Amygdala (tissue), 56 donors: ENCODE measurements at regions not wholly inside any gene's neighbourhood (a gene's known extent, or its start where the extent isn't known, plus 50 kb on each side); places are given as distances from the start of the nearest gene placed in this dataset.
"Not testable (repeated sequence)": the region's sequence is repeated elsewhere in the genome, so short reads cannot be mapped to it uniquely, and the experiment has no call there.

Source experiments
- DNase-seq, 56 donors: peaks; one replicate each; lab custom pipeline; 2025; lab: John Stamatoyannopoulos, UW

DNA sequence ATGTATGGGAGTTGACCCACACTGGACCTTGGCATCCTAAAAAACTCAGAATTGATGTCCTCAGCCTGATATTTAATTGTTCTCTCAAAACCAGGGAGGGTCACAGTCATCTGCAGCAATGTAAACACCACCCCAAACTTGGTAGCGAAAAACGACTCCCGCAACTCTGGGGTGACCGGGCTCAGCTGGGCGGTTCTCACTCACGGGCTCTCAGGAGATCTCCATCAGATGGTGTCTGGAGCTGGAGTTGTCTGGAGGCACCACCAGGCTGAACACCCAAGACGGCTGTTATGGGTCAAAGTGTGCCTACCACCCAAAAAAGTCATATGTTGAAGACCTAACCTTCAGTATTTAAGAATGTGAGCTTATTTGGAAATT, 50.9 kb upstream of the NXT1 start:
- no peak for DNase-seq

DNA sequence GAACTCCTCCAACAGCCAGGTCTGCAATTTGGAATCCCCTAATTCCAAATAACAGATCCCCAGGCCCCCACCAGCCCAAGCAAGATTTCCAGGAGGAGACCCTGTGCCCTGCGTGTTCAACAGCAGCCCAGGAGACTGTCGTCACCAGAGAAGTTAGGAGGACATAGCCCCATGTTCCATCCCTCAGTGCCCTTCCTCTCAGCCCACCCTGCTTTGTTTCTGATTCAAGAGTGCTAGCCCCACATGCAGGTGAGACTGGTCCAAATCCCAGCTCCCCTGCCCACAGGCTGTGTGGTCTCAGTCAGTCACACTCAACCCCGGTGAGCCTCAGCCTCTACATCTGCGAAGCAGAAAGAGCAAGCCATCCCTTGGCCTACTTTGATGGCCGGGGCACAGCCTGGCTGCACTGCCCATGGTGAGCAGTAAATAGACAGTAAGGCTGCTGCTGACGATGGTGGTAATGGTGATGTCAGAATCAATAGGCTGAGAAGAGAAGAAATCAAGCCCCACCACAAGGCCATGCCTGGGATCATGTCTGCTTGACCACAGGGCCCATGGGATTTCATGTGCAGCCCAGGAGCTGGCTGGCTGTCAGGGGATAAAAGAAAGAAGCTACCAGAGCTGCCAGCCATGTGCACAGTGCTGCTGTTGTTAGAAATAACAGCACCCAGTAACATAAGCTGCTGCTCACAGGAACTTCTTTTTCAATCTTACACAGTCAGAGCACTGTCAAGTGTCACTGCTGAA, 51.5 kb upstream of the NXT1 start:
- no peak for DNase-seq

DNA sequence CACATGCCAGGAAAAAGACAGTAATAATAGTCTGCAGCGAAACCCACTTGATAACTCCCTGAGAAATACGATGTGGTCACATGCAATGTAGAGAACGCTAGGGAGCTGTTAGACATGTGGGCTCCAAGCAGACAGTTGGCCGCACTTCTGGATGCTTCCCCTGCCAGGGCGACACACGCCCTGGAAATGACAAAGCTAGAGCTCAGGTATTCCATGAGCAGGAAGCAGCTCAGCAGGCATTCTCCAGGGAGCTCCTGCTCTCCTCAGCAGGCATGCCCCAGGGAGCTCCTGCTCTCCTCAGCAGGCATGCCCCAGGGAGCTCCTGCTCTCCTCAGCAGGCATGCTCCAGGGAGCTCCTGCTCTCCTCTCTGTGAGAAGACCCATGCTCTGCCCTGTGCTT, 52.4 kb upstream of the NXT1 start:
- DNase-seq = no peak

DNA sequence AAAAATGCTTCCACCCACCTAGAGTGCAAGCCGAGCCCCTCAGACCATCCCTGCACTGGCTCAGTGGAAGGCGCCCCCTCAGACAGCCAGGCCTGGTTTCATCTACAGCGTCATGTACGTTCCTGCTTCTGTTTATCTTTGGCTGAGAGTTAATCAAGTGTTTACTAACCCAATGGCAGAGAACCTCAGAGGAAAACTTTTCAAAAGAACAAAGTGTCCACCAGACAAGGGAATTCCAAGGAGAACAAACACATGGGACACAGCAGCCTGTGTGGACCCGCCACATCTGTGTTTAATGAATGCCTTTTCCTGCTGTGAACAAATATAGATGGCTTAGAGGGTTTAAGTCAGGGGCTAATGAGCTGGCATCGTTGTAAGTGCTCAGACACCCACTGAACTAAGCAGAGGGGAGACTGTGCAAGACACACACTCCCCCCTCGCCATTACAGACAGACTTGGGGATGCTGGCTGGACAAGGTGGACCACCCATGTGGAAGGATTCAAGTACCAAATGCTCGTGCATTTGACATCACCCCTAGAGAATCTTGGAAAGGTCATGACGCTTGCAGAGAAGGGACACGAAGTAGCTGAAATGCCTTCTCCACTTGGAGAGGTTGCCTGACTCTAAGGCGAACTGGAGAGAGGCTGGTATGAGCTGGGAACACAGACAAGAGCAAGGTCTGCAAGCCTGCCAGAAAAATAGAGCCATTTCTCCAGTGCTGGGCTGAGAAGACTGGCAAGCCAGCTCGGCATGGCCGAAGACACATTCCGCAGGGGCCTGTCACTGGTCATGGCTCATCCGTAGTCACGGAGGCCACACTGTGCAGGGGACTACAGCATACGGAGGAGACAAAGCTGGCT, 53.5 kb upstream of the NXT1 start:
- DNase-seq = no peak

DNA sequence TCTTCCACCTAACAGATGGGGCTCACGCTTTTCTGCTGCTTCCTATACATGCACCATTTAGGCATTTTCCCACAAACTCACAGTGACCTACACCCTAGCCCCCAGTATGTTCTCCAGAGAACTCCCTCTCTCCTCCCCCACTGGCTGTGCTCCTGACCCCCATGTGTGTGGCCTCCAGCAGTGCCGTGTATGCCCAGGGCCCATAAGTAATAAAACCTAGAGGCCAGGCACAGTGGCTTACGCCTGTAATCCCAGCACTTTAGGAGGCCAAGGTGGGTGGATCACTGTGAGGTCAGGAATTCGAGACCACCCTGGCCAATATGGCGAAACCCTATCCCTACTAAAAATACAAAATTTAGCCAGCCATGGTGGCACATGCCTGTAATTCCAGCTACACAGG, 54.7 kb upstream of the NXT1 start:
- no peak for DNase-seq

DNA sequence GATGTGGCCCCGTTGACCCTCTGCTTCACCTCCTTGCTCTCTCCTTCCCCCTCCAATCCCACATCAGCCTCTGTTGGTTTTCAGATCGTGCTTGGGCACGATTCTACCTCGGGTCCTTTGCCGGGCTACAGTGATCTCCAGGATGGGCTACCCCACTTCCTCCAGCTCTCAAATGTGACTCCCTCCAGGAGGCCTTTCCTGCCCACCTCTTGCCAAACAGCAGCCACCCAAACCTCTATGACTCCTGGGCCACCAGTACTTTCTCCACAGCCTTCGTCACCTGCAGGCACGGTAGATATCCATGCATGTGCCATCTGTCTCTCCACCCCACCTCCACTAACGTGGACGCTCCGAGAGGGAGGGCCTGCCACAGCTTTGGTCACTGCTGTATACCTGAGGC, 55.9 kb upstream of the NXT1 start:
- no peak for DNase-seq

DNA sequence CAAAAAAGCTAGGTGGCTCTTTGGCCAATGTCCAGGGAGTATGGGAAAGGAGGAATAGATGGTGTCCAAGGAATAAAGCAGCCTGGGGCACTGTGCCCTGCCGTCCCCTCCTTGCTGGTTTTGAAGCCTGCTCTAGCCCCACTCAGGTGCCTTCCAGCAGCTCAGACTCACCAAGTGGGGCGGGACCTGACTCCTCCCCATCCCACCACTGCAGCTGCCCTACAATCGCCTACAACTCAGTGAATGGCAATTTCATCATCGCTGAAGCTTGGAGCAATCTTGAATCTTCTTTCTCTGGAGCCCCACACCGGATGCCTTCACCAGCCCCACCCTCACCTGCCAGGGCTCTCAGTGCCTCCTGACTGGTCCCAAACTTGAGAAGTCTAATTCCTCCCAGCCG, 56.4 kb upstream of the NXT1 start:
- DNase-seq = no peak

DNA sequence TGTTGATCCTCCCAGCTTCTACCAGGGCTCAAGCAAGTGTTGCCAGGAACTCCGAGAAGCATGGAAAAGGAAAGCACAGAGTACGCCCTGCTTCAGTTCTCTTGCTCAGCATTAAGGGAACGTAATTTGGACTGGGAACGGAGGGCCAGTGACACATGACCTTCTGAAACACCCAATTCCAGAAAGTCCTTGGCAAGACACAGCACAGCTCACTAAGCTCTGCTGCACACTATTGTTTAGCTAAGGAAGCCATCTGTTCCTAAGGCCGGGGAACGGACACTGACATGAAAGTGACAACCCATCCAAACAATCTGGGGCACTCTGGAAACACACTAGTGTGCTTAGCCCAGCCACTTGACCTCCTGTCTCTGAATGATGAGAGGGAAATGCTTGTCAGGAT, 56.9 kb upstream of the NXT1 start:
- no peak for DNase-seq

DNA sequence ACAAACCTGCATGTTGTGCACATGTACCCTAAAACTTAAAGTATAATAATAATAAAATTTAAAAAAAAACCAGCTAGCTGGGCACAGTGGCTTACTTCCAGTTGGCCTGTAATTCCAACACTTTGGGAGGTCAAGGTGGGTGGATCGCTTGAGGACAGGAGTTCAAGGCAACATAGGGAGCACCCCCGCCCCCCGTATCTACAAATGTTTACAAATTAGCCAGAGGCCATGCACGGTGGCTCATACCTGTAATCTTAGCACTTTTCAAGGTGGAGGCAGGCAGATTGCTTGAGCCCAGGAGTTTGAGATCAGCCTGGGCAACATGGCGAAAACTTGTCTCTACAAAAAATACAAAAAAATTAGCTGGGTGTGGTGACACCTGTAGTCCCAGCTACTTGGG, 58.3 kb upstream of the NXT1 start:
- not testable (repeated sequence) for DNase-seq

DNA sequence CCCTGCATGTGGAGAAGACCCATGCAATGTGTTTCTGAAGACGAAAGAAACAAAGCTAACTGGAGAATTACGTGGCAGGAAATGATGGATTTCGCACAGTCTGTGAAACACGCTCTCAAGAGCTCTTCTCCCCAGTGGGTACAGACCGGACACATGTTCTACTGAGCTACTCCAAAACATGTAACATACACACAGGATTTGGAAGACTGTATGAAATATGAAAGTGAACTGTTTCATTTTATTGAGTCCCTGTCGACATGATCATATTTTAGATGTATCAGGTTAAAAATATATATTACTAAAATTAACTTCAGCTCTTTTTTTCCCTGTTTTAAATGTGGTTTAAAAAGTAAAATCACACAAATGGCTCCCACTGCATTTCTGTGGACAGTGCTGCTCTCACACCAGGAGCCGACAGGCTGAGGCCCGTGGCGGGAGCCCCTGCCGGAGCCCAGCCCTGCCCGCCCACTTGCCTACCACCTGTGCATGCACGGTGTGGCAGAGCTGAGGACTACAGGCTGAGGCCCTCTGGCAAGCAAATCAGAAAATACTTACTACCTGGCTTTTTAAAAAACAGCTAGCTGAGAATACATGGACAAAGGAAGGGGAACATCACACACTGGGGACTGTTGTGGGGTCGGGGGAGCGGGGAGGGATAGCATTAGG, 58.9 kb upstream of the NXT1 start:
- DNase-seq = no peak

DNA sequence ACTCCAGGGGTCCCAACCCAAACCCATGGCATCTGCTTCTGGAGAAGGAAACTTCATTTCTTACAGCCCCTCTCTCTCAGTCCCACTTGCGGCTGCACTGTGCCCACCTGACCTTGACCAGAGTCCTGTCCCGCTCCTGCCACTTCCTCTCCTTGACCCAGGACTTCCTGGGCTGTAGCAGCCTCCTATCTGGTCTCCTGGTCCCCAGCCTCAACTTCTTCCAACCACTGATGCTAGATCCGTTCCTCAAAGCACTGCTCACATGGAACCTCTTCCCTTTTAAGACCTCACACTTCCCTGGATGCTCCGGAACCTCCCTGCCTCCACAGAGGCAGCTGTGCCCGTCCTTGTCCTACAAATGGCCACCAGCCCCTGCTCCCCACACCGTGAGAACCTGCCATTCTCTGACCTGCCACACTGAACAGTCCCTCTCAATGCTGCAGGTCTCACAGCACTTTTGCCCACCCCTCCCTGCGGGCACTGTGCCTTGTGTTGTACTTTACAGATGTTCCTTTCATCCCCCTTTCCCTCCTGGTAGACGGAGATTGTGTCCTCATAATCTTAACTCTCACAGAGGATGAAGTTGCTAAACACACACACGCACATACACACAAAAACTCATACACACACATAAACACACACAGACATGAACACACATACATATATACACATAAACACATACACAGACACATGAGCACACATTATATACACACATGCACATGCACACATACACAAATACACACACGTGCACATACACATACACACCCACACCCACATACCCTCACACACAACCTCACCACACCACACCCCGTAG, 59.6 kb upstream of the NXT1 start:
- DNase-seq = no peak

DNA sequence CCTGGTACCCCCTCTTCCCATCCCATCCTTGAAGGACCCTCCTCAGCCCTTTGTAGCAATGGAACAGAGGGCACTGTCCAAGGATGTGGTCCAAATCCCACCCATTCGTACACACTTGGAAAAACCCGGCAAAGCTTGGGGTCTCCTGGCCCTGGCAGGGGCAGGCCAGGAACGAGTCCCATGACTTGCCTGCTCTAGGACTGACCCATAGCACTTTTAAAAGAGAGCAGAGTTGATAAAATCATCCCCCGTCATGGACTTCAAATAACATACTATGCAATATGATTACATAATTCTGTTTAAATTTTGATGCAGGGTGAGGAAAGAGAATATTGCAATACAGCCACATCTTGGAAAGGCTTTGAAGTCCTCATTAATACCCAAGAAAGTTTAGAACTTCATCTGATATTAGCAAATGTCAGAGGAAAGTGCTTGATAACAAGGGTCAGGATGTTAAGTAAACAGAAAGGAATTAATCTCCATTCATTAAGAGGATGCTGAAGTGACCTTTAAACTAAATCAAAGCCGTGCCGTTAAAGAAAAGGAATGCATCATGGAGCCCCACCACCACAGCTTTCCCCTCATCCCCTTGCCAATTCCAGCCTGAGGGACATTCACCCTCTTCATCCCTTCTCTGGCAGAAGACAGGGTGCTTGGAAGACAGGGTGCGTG, 60.7 kb upstream of the NXT1 start:
- DNase-seq = no peak

DNA sequence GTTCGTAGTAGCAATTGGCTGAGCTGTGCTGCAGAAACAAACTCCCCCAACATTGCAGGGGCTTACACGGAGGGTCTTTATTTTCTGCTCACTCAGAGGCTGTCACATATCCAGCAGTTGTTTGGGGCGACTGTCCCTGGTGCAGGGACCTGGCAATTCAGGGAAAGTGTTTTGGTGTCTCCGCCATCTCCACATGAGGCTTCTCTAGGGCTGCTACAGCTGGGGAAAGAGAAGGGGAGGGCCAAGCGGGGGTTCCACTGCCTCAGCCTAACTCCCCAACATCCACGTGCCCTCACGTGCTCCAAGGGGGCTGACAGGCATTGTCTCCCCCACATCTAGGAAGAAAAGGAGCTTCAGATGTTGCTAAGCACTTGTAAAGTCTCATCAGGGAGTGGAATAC, 61.3 kb upstream of the NXT1 start:
- DNase-seq = no peak

DNA sequence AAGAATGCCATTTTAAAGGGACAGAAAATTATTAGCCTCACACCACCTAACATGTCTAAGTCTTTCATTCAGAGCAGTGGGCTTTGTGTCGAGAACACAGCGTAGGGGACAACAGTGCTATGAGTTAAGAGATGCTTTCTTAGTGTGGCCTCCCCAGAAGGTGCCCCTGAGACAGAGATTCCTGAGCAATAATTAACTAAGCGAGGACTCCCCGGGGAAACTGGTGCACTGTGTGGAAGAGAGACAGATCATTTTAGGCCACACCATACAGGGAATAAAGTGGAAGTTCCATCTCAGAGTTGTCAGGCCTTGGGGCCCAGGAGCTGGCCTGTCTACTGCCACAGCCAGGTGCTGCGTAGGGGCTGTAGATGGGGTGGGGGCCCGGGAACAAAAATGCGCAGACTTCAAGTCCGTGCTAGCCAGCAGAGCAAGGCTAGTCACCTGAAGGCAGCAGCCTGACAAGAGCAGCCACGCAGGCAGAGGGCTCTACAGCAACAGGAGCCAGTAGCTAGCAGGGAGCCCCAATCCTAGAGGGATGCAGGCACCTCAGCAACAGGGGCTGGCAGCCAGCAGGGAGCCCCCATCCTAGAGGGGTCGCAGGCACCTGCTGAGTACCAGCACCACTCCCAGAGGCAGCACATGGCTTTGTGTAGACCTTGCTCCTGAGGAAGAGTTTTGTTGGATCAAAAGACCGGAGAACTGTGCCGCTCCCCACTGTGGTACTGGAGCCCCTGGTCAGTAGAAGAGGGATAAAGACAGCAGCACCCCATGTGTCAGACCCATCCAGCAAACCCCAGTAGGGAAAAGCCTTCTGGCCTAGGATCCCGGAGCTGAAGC, 63.0 kb upstream of the NXT1 start:
- DNase-seq = no peak

DNA sequence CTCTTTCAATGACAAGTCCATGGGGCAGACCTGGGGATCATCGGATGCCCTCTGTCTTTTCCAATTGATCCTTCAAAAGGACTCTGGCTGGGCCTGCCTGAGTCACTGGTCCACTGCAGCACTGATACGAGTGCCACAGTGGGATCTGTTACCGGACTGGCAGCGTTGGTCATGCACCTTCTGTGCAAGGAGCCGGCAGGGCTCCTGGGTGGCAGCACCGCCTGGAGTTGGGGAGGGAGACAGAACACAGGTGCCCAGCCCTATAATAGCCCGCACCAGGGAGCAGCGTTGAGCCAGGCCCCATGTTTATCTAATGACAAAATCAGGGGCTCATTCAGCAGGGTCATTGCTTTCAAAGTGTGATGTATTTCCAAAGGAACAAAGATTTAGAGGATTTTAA, 64.2 kb upstream of the NXT1 start:
- no peak for DNase-seq

DNA sequence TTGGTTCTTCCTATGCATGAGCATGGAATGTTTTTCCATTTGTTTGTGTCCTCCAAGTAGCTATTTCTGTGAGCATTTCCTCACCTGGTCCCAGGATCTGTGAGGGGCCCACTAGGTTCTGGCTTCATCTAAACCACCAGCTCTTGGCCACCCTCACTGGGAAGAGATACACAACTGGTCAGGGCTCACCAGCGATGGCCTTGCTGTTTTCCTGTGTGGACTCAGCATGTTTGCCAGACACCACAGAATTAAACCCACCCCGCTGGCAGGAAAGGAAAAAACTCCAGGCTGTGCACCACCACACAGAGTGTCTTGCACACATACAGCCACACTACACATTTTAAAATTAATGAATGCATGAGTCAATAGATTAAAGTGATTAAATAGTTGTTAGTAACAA, 65.1 kb upstream of the NXT1 start:
- DNase-seq = no peak

DNA sequence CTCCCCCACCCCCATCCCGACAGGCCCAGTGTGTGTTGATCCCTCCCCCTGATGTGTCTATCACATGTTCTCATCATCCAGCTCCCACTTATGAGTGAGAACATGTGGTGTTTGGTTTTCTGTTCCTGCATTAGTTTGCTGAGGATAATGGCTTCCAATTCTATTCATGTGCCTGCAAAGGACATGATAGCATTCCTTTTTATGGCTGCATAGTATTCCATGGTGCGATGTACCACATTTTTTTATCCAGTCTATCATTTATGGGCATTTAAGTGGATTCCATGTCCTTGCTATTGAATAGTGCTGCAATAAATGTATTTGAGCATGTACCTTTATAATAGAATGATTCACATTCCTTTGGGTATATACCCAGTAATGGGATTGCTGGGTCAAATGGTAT, 66.6 kb upstream of the NXT1 start:
- no peak for DNase-seq

DNA sequence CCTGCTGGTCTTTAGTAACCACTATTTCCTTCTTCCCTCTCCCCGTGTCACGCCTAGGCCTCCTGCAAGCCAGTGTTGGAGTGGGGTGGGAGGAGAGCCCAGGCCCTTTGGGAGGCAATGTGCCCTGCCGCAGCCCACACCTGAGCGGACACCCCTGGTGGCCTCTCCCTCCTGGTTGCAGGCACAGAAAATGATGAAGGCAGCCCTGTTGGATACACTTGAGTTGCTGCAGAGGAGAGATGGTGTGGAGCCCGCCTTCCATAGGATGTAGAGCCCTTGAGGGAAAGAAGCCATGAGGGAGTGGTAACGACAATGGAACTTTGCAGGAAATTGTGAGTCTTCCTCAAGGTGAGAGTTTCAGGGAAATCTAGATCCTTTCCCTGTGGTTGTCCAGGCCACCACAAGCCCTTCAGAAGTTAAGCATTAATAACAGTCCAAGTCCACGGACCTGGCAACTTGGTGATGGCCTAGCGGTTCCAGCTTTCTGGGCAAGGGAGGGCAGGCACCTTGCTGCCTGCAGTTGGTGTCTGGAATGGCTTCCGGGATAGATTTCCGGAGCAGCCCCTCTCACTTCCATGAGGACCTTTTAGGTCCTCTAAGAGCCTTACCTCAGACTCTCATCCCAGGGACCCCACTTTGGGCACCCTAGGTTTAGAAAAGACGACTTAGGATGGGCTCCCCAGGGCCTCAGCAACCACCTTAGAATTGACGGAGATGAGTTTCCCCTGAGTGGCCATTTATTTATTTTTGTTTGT, 67.3 kb upstream of the NXT1 start:
- DNase-seq = no peak

DNA sequence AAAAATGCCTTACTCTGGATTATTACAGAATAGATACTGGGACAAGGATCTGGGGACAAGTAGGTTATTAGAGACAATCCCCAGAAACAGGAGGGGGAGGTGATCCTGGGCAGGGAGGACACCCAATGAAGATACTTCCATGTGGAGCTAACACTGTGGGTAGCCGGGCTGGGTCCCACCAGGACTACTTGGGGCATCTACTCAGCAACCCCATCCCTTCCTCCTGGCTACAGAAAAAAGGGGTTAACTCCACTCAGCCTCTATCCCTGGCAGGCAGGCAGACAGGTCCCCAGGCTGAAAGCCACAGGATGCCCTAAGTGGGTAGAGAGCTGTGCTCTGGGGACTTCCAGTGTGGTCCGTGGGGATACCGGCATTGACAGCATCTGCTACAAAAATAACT, 68.0 kb upstream of the NXT1 start:
- no peak for DNase-seq
